Fibroblast of mammary gland (primary cell): ENCODE measurements at regions not wholly inside any gene's neighbourhood (a gene's known extent, or its start where the extent isn't known, plus 50 kb on each side); places are given as distances from the start of the nearest gene placed in this dataset.

ENCODE experiments used
- DNase-seq: peaks from one replicate; pipeline ENCODE4 v3.0.0-alpha.2; 2010; ENCODE audit warnings: low read depth
- H3K4me3 ChIP-seq: 2 replicates; pipeline ENCODE4 v1.5.1; 2011; ENCODE audit warnings: low read depth, mild to moderate bottlenecking, low read length, moderate library complexity; ENCODE audit not compliant: control insufficient read depth
- CTCF ChIP-seq: conservative IDR thresholded peaks from 2 replicates; pipeline ENCODE4 v1.5.1; 2011; ENCODE audit warnings: low read depth, low read length, inconsistent platforms; ENCODE audit not compliant: control insufficient read depth, insufficient read depth

- TF ChIP-seq CTCF = no peak
- no peak for DNase-seq
- H3K4me3 ChIP-seq = no peak overlapping the region
Measured at GRCh38 chr3:7820969-7821368, 680.7 kb upstream of the LMCD1 start.

GRCh38 chr3:7821858-7822257, 679.8 kb upstream of the LMCD1 start:
- DNase-seq = no peak
- TF ChIP-seq CTCF = no peak
- H3K4me3 ChIP-seq = no peak overlapping the region

- DNase-seq = no peak
- no peak overlapping the region for H3K4me3 ChIP-seq
- TF ChIP-seq CTCF = no peak
Measured at GRCh38 chr3:7841451-7841850, 660.2 kb upstream of the LMCD1 start.

- no peak overlapping the region for H3K4me3 ChIP-seq
- TF ChIP-seq CTCF = no peak
- no peak for DNase-seq
Measured at GRCh38 chr3:7843441-7843840, 658.2 kb upstream of the LMCD1 start.

GRCh38 chr3:7847021-7847420, 654.6 kb upstream of the LMCD1 start:
- no peak overlapping the region for H3K4me3 ChIP-seq
- DNase-seq = no peak
- no peak for TF ChIP-seq CTCF

- H3K4me3 ChIP-seq = no peak overlapping the region
- no peak for TF ChIP-seq CTCF
- no peak for DNase-seq
Measured at GRCh38 chr3:7847521-7847920, 654.1 kb upstream of the LMCD1 start.

GRCh38 chr3:7854266-7854665, 647.4 kb upstream of the LMCD1 start:
- no peak for TF ChIP-seq CTCF
- no peak overlapping the region for H3K4me3 ChIP-seq
- DNase-seq = no peak
